ENCODE measurements at regions not wholly inside any gene's neighbourhood (a gene's known extent, or its start where the extent isn't known, plus 50 kb on each side); places are given as distances from the start of the nearest gene placed in this dataset.

DNA sequence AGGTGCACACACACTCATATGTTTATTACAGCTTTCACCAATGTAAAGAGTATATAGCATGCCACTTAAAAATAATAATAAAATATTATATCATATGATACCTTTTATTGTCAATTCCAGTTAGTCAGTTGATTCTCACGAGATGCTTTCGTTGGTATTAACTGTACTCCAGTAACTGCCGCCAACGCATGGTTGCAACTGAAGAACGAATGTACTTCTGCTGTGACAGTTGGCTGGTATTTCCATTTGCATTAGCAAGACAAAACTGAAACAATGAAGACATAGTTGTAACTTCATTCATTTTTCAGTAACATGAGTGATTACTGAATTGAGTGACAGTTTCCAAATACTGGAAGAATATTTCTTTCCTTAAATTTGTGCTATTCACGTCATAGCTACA is 70.5 kb upstream of the PRKCQ start:
- ATAC-seq, result no peak
- ChIA-PET CTCF (ENCODE audit: low intra/inter-chr PET ratio) (no interaction called here), POLR2A (no interaction called here)
- peaks cover 0 to 3% of the 10 kb centered on the region in 2 experiments; a peak in 1 of 5 replicates for H3K4me1 ChIP-seq (replicated peaks in 1 of 2; ENCODE audit: control insufficient read depth in 2 of 2, insufficient read depth in 2 of 2, low read length in 2 of 2)
- H3K79me2 ChIP-seq (ENCODE audit: control insufficient read depth, insufficient read depth, low read length), result no peaks in the 10 kb centered on the region
- TF ChIP-seq HDAC3 (IDR thresholded peaks at IDR 0.05; ENCODE audit: borderline replicate concordance, partially characterized antibody) (no peak), MIER1 (IDR thresholded peaks at IDR 0.05; ENCODE audit: low read depth) (no peak)
- TF ChIP-seq, protein P1, sequence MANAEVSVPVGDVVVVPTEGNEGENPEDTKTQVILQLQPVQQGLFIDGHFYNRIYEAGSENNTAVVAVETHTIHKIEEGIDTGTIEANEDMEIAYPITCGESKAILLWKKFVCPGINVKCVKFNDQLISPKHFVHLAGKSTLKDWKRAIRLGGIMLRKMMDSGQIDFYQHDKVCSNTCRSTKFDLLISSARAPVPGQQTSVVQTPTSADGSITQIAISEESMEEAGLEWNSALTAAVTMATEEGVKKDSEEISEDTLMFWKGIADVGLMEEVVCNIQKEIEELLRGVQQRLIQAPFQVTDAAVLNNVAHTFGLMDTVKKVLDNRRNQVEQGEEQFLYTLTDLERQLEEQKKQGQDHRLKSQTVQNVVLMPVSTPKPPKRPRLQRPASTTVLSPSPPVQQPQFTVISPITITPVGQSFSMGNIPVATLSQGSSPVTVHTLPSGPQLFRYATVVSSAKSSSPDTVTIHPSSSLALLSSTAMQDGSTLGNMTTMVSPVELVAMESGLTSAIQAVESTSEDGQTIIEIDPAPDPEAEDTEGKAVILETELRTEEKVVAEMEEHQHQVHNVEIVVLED (CRISPR knock-in tag; IDR thresholded peaks at IDR 0.05), result no peak
- TF ChIP-seq, protein P2, sequence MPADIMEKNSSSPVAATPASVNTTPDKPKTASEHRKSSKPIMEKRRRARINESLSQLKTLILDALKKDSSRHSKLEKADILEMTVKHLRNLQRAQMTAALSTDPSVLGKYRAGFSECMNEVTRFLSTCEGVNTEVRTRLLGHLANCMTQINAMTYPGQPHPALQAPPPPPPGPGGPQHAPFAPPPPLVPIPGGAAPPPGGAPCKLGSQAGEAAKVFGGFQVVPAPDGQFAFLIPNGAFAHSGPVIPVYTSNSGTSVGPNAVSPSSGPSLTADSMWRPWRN (IDR thresholded peaks at IDR 0.05; ENCODE audit: low read depth), result no peak
- TF ChIP-seq, protein P3, sequence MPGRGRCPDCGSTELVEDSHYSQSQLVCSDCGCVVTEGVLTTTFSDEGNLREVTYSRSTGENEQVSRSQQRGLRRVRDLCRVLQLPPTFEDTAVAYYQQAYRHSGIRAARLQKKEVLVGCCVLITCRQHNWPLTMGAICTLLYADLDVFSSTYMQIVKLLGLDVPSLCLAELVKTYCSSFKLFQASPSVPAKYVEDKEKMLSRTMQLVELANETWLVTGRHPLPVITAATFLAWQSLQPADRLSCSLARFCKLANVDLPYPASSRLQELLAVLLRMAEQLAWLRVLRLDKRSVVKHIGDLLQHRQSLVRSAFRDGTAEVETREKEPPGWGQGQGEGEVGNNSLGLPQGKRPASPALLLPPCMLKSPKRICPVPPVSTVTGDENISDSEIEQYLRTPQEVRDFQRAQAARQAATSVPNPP (IDR thresholded peaks at IDR 0.05; ENCODE audit: borderline replicate concordance, insufficient read depth, insufficient read length), result no peak
- FAIRE-seq, result no peak
- 25% methylated on average over 6 of the region's 6 CpGs for WGBS (ENCODE audit: insufficient coverage, low coverage, missing lambda C conversion rate)
- in situ Hi-C loops (cut with MboI) (loop anchor here (25.0 kb wide), 1 partner anchor 538 kb away; no protein-coding TSS in a partner anchor), intact Hi-C loops (cut with micrococcal nuclease) (no loop called here)
- peaks cover 4 to 17% of the 10 kb centered on the region in 2 experiments for H3K27me3 ChIP-seq (ENCODE audit: control insufficient read depth in 2 of 2, insufficient read depth in 2 of 2, low read length in 2 of 2)
- no peaks in the 10 kb centered on the region for H3K9me1 ChIP-seq (ENCODE audit: control insufficient read depth, insufficient read depth, low read length)
- no peak overlapping the region for H3K4me3 ChIP-seq
- H2AFZ ChIP-seq (ENCODE audit: low read depth, low read length), result no peak overlapping the region
- no peaks in the 10 kb centered on the region for H4K20me1 ChIP-seq (replicated peaks; ENCODE audit: control insufficient read depth, insufficient read depth, low read length)
- H3K4me2 ChIP-seq (ENCODE audit: insufficient read depth, low read length), result no peak overlapping the region
- no peak overlapping the region for H3K9ac ChIP-seq (ENCODE audit: insufficient read depth in 1 of 2, low read depth in 2 of 2, low read length in 2 of 2)
- no peak for DNase-seq (ENCODE audit: extremely low read depth in 1 of 4, low spot score in 3 of 4)
- no peaks in the 10 kb centered on the region for H3K36me3 ChIP-seq (ENCODE audit: control insufficient read depth, insufficient read depth, low read length)
- no TSS peak for BruUV-seq (replicated peaks)
- no peaks in the 10 kb centered on the region for H3K9me3 ChIP-seq (replicated peaks; ENCODE audit: control insufficient read depth, insufficient read depth, low read depth, low read length)
- no peak overlapping the region for H3K27ac ChIP-seq (ENCODE audit: extremely low read depth, low read depth, low read length)
